NOMO-1 (cell line): ENCODE measurements at regions not wholly inside any gene's neighbourhood (a gene's known extent, or its start where the extent isn't known, plus 50 kb on each side); places are given as distances from the start of the nearest gene placed in this dataset.
"Not testable (repeated sequence)": the region's sequence is repeated elsewhere in the genome, so short reads cannot be mapped to it uniquely, and the experiment has no call there.

Experiments used
- DNase-seq, 2 experiments: peaks; one replicate each; lab custom pipeline; 2025; ENCODE audit not compliant: unreplicated experiment in 2 of 2; lab: John Stamatoyannopoulos, UW

- DNase-seq: peak; percentile 16 to 42
Observed at GRCh38 chr12:131634037-131634436, 76.9 kb upstream of the SFSWAP start.

GRCh38 chr12:131635012-131635411 lies 75.9 kb upstream of the SFSWAP start:
- DNase-seq: not testable (repeated sequence)

- DNase-seq: no peak
Observed at GRCh38 chr12:131635491-131636122, 75.3 kb upstream of the SFSWAP start.

GRCh38 chr12:131636266-131636665 lies 74.6 kb upstream of the SFSWAP start:
- DNase-seq: no peak

- DNase-seq: no peak
Observed at GRCh38 chr12:131636940-131637750, 73.7 kb upstream of the SFSWAP start.

GRCh38 chr12:131637986-131638385 lies 72.9 kb upstream of the SFSWAP start:
- no peak for DNase-seq

GRCh38 chr12:131639270-131639940 lies 71.5 kb upstream of the SFSWAP start:
- DNase-seq: no peak

- DNase-seq: no peak
Observed at GRCh38 chr12:131640525-131640924, 70.4 kb upstream of the SFSWAP start.

GRCh38 chr12:131641315-131641714 lies 69.6 kb upstream of the SFSWAP start:
- DNase-seq: no peak

GRCh38 chr12:131642101-131642540 lies 68.8 kb upstream of the SFSWAP start:
- no peak for DNase-seq

GRCh38 chr12:131642771-131643170 lies 68.1 kb upstream of the SFSWAP start:
- no peak for DNase-seq

- DNase-seq: no peak
Observed at GRCh38 chr12:131643631-131644452, 67.0 kb upstream of the SFSWAP start.

- DNase-seq: no peak
Observed at GRCh38 chr12:131644481-131644880, 66.4 kb upstream of the SFSWAP start.

GRCh38 chr12:131644917-131645316 lies 66.0 kb upstream of the SFSWAP start:
- DNase-seq: not testable (repeated sequence)

GRCh38 chr12:131645557-131645956 lies 65.3 kb upstream of the SFSWAP start:
- not testable (repeated sequence) for DNase-seq

- DNase-seq: not testable (repeated sequence)
Observed at GRCh38 chr12:131646444-131646843, 64.4 kb upstream of the SFSWAP start.

- DNase-seq: no peak
Observed at GRCh38 chr12:131647667-131648066, 63.2 kb upstream of the SFSWAP start.

GRCh38 chr12:131655469-131656174 lies 55.3 kb upstream of the SFSWAP start:
- DNase-seq: not testable (repeated sequence)

GRCh38 chr12:131656796-131657195 lies 54.1 kb upstream of the SFSWAP start:
- DNase-seq: not testable (repeated sequence)

- DNase-seq: not testable (repeated sequence)
Observed at GRCh38 chr12:131658605-131659004, 52.3 kb upstream of the SFSWAP start.
